ENCODE measurements at regions not wholly inside any gene's neighbourhood (a gene's known extent, or its start where the extent isn't known, plus 50 kb on each side); places are given as distances from the start of the nearest gene placed in this dataset.

GRCh38 chr6:74798302-74798701, 407.6 kb downstream of the COL12A1 start:
- Histone ChIP-seq H3K27ac (ENCODE audit: extremely low read length, insufficient read depth, low read length) (no peak overlapping the region), H3K4me2 (ENCODE audit: low read depth, low read length) (no peak overlapping the region), H3K79me2 (ENCODE audit: insufficient read depth, low read length) (no peaks in the 10 kb centered on the region), H3K9me3 (ENCODE audit: low read length) (peaks cover 5% of the 10 kb centered on the region; the same call in 1 of the 2 replicates), H3K4me3 (replicated peaks in 1 of 3; ENCODE audit: insufficient read depth in 1 of 3, low read depth in 2 of 3, low read length in 3 of 3) (no peak overlapping the region), H3K27me3 (ENCODE audit: control insufficient read depth in 1 of 2, insufficient read depth in 2 of 2, low read length in 2 of 2) (no peaks in the 10 kb centered on the region), H3K36me3 (replicated peaks in 1 of 2; ENCODE audit: control insufficient read depth in 1 of 2, insufficient read depth in 2 of 2, low read length in 2 of 2) (no peaks in the 10 kb centered on the region), H3K4me1 (ENCODE audit: insufficient read depth, low read length) (no peaks in the 10 kb centered on the region), H4K20me1 (ENCODE audit: insufficient read depth, low read length) (no peaks in the 10 kb centered on the region), H3K9ac (ENCODE audit: insufficient read depth, low read depth, low read length) (no peak overlapping the region), H2AFZ (ENCODE audit: low read length) (no peak overlapping the region)
- no TSS peak for BruUV-seq (replicated peaks)
- no peak for FAIRE-seq
- no peak for DNase-seq (ENCODE audit: low spot score)
- no peak for TF ChIP-seq ZNF749 (CRISPR knock-in tag; IDR thresholded peaks at IDR 0.05; ENCODE audit: borderline replicate concordance)
- TF ChIP-seq ZNF264 (CRISPR knock-in tag; IDR thresholded peaks at IDR 0.05): no peak
- TF ChIP-seq, protein P1, sequence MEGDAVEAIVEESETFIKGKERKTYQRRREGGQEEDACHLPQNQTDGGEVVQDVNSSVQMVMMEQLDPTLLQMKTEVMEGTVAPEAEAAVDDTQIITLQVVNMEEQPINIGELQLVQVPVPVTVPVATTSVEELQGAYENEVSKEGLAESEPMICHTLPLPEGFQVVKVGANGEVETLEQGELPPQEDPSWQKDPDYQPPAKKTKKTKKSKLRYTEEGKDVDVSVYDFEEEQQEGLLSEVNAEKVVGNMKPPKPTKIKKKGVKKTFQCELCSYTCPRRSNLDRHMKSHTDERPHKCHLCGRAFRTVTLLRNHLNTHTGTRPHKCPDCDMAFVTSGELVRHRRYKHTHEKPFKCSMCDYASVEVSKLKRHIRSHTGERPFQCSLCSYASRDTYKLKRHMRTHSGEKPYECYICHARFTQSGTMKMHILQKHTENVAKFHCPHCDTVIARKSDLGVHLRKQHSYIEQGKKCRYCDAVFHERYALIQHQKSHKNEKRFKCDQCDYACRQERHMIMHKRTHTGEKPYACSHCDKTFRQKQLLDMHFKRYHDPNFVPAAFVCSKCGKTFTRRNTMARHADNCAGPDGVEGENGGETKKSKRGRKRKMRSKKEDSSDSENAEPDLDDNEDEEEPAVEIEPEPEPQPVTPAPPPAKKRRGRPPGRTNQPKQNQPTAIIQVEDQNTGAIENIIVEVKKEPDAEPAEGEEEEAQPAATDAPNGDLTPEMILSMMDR (CRISPR knock-in tag; IDR thresholded peaks at IDR 0.05): no peak
- TF ChIP-seq ASH2L (IDR thresholded peaks at IDR 0.05; ENCODE audit: insufficient read length, low read depth, low read length): no peak
- TF ChIP-seq NFYC (CRISPR knock-in tag; IDR thresholded peaks at IDR 0.05): no peak
- TF ChIP-seq ZNF468 (CRISPR knock-in tag; IDR thresholded peaks at IDR 0.05): no peak
- no peak for TF ChIP-seq TRIM22 (IDR thresholded peaks at IDR 0.05)
- TF ChIP-seq, protein P2, sequence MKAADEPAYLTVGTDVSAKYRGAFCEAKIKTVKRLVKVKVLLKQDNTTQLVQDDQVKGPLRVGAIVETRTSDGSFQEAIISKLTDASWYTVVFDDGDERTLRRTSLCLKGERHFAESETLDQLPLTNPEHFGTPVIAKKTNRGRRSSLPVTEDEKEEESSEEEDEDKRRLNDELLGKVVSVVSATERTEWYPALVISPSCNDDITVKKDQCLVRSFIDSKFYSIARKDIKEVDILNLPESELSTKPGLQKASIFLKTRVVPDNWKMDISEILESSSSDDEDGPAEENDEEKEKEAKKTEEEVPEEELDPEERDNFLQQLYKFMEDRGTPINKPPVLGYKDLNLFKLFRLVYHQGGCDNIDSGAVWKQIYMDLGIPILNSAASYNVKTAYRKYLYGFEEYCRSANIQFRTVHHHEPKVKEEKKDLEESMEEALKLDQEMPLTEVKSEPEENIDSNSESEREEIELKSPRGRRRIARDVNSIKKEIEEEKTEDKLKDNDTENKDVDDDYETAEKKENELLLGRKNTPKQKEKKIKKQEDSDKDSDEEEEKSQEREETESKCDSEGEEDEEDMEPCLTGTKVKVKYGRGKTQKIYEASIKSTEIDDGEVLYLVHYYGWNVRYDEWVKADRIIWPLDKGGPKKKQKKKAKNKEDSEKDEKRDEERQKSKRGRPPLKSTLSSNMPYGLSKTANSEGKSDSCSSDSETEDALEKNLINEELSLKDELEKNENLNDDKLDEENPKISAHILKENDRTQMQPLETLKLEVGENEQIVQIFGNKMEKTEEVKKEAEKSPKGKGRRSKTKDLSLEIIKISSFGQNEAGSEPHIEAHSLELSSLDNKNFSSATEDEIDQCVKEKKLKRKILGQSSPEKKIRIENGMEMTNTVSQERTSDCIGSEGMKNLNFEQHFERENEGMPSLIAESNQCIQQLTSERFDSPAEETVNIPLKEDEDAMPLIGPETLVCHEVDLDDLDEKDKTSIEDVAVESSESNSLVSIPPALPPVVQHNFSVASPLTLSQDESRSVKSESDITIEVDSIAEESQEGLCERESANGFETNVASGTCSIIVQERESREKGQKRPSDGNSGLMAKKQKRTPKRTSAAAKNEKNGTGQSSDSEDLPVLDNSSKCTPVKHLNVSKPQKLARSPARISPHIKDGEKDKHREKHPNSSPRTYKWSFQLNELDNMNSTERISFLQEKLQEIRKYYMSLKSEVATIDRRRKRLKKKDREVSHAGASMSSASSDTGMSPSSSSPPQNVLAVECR (CRISPR knock-in tag; IDR thresholded peaks at IDR 0.05; ENCODE audit: borderline replicate concordance): no peak
- no peak for TF ChIP-seq HOMEZ (CRISPR knock-in tag; IDR thresholded peaks at IDR 0.05; ENCODE audit: low read depth)
- TF ChIP-seq, protein P3, sequence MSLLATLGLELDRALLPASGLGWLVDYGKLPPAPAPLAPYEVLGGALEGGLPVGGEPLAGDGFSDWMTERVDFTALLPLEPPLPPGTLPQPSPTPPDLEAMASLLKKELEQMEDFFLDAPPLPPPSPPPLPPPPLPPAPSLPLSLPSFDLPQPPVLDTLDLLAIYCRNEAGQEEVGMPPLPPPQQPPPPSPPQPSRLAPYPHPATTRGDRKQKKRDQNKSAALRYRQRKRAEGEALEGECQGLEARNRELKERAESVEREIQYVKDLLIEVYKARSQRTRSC (CRISPR knock-in tag; IDR thresholded peaks at IDR 0.05; ENCODE audit: low read depth): no peak
- TF ChIP-seq, protein P4, sequence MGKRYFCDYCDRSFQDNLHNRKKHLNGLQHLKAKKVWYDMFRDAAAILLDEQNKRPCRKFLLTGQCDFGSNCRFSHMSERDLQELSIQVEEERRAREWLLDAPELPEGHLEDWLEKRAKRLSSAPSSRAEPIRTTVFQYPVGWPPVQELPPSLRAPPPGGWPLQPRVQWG (CRISPR knock-in tag; IDR thresholded peaks at IDR 0.05; ENCODE audit: borderline replicate concordance, low read depth): no peak
- POLR2A ChIA-PET: no interaction called here
- 3% methylated on average over 1 of the region's 1 CpG for WGBS (ENCODE audit: low lambda C conversion rate)
- CTCF ChIA-PET (ENCODE audit: low intra/inter-chr PET ratio, low total read pairs): no interaction called here
- in situ Hi-C loops (cut with HindIII; ENCODE audit: extremely low pct_ligation_motif_present, low pct_unique_long_range_greater_than_20kb) (no loop called here), intact Hi-C loops (cut with micrococcal nuclease; ENCODE audit: unreplicated experiment) (no loop called here)
- ATAC-seq: no peak

Data from HepG2 (cell line).